Activated effector memory CD4-positive, alpha-beta T cell treated with anti-CD3 and anti-CD28 coated beads, Interleukin-2, amount 50 U/mL, for 16 hours (primary cell): ENCODE measurements at regions not wholly inside any gene's neighbourhood (a gene's known extent, or its start where the extent isn't known, plus 50 kb on each side); places are given as distances from the start of the nearest gene placed in this dataset.

Experiments used
- DNase-seq: peaks from one replicate; pipeline ENCODE4 v3.0.0-alpha.2; 2020

GRCh38 chr3:21357241-21357640, 393.8 kb downstream of the ZNF385D start:
- DNase-seq, result no peak

DNA sequence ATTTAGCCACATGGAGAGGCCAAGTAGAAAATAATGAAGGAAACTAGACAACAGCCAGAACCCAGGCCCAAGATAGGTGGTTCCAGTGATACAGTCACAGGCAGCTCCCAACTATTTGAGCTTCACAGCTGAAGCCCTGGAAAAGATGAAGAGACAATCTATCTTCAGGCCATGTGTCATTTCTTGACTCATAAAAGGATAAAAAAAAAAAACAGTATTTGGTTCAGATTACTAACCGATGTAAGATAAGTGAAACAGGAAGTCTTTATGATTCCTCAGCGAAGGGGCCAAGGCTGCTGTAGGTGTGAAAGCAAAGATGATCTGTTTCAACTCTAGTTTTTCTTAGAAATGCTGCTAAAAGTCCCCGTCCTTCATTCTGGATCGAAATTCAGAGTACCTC, 394.6 kb downstream of the ZNF385D start:
- DNase-seq, result no peak

DNA sequence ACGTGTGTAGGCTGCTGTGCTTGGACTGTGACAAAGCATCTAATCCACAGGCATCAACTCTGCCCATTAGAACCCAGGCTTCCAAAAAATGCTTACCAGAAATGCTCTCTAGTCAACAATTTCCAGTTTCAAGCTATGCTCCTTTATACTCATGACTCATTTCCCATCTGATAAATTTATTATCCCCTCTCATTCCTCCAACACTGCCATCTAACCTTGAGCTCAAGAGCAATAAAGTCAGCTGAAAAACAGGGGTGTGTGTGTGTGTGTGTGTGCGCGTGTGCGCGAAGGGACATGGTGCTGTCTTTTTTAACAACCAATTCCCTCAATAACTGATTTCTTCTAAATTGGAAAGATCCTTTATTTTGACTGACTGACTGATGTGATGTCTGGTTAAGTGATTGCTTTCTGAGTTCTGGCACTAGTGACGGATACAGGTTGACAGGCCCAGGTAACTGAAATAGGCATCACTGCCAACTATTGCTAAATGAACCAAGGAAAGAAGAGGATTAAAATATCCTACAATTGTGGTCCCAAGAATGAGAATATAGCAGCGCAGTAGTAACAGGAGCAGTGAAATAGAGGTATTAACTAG, 405.5 kb downstream of the ZNF385D start:
- DNase-seq, result no peak

- no peak for DNase-seq
These were observed 419.2 kb downstream of the ZNF385D start for GRCh38 chr3:21331857-21332256.

- DNase-seq, result no peak
These were observed 419.7 kb downstream of the ZNF385D start for GRCh38 chr3:21331321-21331720.

GRCh38 chr3:21330293-21330692, 420.7 kb downstream of the ZNF385D start:
- DNase-seq, result no peak

GRCh38 chr3:21328711-21329390, 422.2 kb downstream of the ZNF385D start:
- DNase-seq, result no peak

- DNase-seq, result no peak
These were observed 424.1 kb downstream of the ZNF385D start for GRCh38 chr3:21326704-21327475.

DNA sequence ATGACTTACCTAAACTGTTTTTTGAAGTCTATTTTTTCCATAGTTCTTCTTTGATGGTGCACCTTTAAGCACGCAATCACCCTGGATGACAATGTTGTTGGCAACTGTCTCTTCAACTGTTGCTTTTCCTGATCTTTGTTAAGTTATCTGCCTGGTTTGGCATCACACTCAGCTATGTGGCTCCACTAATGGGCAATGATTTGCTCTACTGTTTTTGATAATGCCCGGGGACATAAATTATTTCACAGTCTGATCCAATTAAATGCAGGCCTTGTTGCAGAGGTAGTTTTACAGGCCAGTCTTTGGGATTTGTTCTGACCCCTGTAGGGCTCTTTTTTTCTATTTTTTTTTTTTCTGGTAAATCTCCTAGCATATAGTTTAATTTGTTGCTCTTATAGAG, 436.3 kb downstream of the ZNF385D start:
- DNase-seq, result no peak

DNA sequence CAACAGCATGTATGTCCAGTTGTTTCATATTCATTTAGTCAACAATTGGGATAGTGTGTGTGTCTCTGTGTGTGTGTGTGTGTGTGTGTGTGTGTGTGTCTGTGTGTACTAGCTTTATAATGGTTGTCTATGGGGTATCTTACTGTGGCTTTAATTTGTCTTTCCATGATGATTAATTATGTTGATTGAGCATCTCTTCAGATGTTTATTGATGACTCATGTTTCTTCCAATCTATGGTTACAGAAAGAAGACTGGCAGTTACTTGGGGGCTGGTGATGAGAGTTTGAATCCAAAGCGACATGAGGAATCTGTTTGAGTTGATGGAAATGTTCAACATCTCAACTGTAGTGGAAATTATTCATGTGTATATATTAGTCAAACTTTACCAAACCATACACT, 440.1 kb downstream of the ZNF385D start:
- DNase-seq, result no peak

GRCh38 chr3:21310161-21310560, 440.8 kb downstream of the ZNF385D start:
- DNase-seq, result no peak

DNA sequence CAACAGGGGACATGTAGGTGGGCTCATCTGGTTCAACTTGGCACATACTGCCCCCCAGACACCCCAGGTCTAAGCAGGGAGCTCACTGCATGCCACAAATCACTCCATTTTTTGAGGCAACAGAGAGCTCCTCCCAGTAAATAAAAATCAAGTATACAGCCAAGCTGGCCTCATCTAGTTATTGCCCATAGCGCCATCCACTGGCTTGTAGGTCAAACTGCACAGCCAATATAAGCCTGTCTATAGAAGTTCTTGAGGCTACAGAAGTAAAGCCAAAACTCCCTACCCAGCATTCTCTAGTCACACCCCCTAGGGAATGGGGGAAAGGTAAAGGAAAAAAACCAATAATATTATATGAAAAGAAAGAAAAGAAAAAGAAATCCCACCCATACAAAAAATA, 453.7 kb downstream of the ZNF385D start:
- no peak for DNase-seq

GRCh38 chr3:21294768-21295167, 456.2 kb downstream of the ZNF385D start:
- DNase-seq, result no peak

DNA sequence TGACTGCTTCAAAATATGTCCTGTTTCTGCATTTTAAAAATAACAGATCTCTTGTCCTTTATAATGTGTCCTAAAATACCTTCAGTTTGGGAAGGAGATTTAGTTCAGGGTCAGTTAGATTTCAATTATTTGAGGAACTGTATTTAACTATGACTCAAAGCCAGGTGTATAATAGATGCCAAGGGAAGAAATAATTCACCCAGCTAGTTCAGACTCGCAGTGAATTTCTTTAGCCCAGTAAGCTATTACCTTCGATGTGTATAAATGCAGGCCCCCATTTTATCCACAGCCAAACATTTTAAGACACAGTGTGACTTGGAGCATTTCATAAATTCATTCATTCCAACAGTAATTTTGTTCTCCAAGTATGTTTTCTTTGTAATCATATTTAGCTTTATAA, 458.0 kb downstream of the ZNF385D start:
- no peak for DNase-seq

DNA sequence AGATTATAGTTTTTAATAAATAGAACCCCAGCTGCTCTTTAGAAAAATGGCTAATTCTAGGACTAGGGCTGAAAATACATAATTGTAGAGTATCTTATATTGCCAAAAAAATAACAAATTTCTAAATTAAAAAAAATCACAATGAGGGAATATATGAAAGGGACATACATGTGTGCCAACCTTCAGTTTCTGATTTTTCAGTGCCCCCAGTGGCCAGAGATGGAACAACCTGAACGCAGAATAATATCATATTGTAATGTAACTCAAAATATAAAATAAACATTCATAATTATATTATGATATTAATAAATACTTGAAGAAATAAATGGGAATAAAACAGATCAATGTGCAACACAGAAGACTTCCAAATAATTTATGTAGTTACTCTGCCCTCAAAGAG, 460.5 kb downstream of the ZNF385D start:
- no peak for DNase-seq

GRCh38 chr3:21274079-21274571, 476.9 kb downstream of the ZNF385D start:
- no peak for DNase-seq

GRCh38 chr3:21273259-21274025, 477.6 kb downstream of the ZNF385D start:
- DNase-seq, result no peak

GRCh38 chr3:21271606-21272016, 479.4 kb downstream of the ZNF385D start:
- DNase-seq, result no peak

DNA sequence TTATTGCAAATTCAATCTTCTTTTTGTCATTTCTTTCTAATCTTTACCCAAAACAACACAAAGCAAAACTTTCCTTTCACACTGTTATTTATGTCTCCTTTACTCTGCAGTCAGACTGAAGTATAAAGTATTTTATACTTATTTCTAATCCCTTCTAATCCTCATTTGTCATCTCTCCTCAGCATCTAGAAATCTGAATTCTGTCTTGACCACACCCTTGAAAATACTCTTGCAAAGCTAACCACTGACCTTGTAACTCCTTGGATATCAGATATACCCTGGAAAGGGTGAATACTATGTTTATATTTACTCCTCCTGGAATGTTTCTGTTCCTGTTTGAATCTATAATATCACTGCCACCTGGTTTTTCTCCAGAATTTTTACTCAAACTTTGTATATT, 481.1 kb downstream of the ZNF385D start:
- DNase-seq, result no peak

GRCh38 chr3:21260507-21260906, 490.5 kb downstream of the ZNF385D start:
- no peak for DNase-seq

DNA sequence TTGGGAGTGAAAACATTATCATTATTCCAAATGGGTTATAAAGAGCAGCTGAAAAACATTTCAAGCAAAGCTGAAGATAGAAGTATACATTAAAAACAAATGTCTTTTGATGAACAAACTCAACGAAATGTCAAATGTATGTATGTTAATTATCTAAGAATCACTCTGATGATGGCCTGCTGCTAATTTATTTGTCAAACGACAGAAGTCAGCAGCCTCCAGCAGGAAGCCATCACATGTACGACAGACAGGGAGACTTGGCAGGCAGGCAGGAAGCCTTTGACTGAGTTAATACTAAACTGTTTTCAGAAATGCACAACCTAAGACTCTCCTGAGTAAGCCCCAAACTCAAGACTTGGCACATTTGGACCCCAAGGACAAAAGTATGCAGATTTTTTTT, 491.1 kb downstream of the ZNF385D start:
- DNase-seq, result no peak

DNA sequence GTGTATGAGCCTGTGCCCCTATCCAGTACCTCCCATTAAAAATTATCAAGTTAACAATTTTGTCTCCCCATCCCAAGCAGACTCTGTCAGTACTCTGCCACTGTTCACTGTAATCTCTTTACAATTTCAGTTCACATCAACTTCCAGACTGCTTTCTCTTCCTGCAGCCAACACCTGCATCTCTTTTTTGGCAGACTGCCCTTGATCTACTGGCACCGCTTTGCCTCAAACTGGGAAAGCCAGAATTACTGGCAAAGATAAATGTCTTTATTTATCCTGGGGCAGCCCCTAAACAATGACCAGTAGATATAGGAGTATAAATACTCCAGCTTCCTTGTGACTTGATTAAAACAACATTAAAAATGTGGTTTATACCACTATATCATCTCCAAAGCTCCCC, 494.1 kb downstream of the ZNF385D start:
- no peak for DNase-seq

DNA sequence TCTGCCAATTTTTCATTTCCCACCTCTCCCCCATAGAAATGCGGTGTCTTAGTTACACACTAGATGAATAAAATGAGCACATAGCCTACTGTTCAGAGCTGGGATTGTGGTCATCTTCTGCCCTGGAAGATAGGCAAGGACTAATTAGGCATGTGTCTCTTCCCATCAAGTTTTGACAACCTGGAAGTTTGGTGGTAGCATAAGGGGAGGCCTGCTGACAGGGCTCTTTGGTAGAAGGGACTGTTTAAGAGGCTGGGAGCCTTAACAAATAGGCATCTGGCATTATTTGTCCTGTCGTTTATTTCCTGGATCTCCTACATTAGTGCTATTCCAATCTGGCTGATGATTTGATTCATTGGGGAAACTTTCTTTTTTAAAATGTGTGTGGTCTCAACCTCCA, 512.3 kb downstream of the ZNF385D start:
- no peak for DNase-seq
